ENCODE measurements at regions not wholly inside any gene's neighbourhood (a gene's known extent, or its start where the extent isn't known, plus 50 kb on each side); places are given as distances from the start of the nearest gene placed in this dataset.

GRCh38 chr12:46942579-46942978 lies 116.8 kb upstream of the SLC38A4 start:
- H3K9me3 ChIP-seq (ENCODE audit: control insufficient read depth in 1 of 2, insufficient read depth in 1 of 2, low read length in 2 of 2) = no peaks in the 10 kb centered on the region
- intact Hi-C loops (cut with DNase I, micrococcal nuclease) = no loop called here
- no peaks in the 10 kb centered on the region for H3K4me1 ChIP-seq (ENCODE audit: insufficient read depth, low read length)
- Mint-ChIP-seq H3K4me3 (no peak overlapping the region), H3K4me1 (ENCODE audit: low read depth) (no peaks in the 10 kb centered on the region), H3K27me3 (no peaks in the 10 kb centered on the region), H3K27ac (no peak overlapping the region), H3K9me3 (no peaks in the 10 kb centered on the region), H3K36me3 (ENCODE audit: low read depth) (no peaks in the 10 kb centered on the region)
- no peak for ATAC-seq (ENCODE audit: poor library complexity)
- DNase-seq = no peak
- CTCF ChIA-PET = no interaction called here
- POLR2A ChIA-PET = no interaction called here
- no peak overlapping the region for H3K27ac ChIP-seq (ENCODE audit: low read depth in 1 of 2, low read length in 2 of 2)
- H3K4me3 ChIP-seq (ENCODE audit: low read length) = no peak overlapping the region
- TF ChIP-seq CTCF (IDR thresholded peaks at IDR 0.05) = no peak
- no peaks in the 10 kb centered on the region for H3K27me3 ChIP-seq (ENCODE audit: control insufficient read depth in 1 of 2, insufficient read depth in 2 of 2, low read length in 2 of 2)
- no peaks in the 10 kb centered on the region for H3K36me3 ChIP-seq (ENCODE audit: insufficient read depth, low read length)

- Histone ChIP-seq H3K27me3 (ENCODE audit: control insufficient read depth in 1 of 2, insufficient read depth in 2 of 2, low read length in 2 of 2) (no peaks in the 10 kb centered on the region), H3K4me1 (ENCODE audit: insufficient read depth, low read length) (no peaks in the 10 kb centered on the region), H3K4me3 (ENCODE audit: low read length) (no peak overlapping the region), H3K36me3 (ENCODE audit: insufficient read depth, low read length) (no peaks in the 10 kb centered on the region), H3K27ac (ENCODE audit: low read depth in 1 of 2, low read length in 2 of 2) (no peak overlapping the region), H3K9me3 (ENCODE audit: control insufficient read depth in 1 of 2, insufficient read depth in 1 of 2, low read length in 2 of 2) (no peaks in the 10 kb centered on the region)
- DNase-seq = no peak
- ChIA-PET POLR2A (no interaction called here), CTCF (no interaction called here)
- Mint-ChIP-seq H3K4me1 (ENCODE audit: low read depth) (no peaks in the 10 kb centered on the region), H3K36me3 (ENCODE audit: low read depth) (no peaks in the 10 kb centered on the region), H3K27ac (no peak overlapping the region), H3K27me3 (no peaks in the 10 kb centered on the region), H3K9me3 (no peaks in the 10 kb centered on the region), H3K4me3 (no peak overlapping the region)
- TF ChIP-seq CTCF (IDR thresholded peaks at IDR 0.05) = no peak
- intact Hi-C loops (cut with DNase I, micrococcal nuclease) = no loop called here
- no peak for ATAC-seq (ENCODE audit: poor library complexity)
Observed at GRCh38 chr12:46944088-46944487, 118.3 kb upstream of the SLC38A4 start.

- intact Hi-C loops (cut with DNase I, micrococcal nuclease) = no loop called here
- Histone ChIP-seq H3K27me3 (ENCODE audit: control insufficient read depth in 1 of 2, insufficient read depth in 2 of 2, low read length in 2 of 2) (no peaks in the 10 kb centered on the region), H3K27ac (ENCODE audit: low read depth in 1 of 2, low read length in 2 of 2) (no peak overlapping the region), H3K4me1 (ENCODE audit: insufficient read depth, low read length) (no peaks in the 10 kb centered on the region), H3K9me3 (ENCODE audit: control insufficient read depth in 1 of 2, insufficient read depth in 1 of 2, low read length in 2 of 2) (no peaks in the 10 kb centered on the region), H3K36me3 (ENCODE audit: insufficient read depth, low read length) (no peaks in the 10 kb centered on the region), H3K4me3 (ENCODE audit: low read length) (no peak overlapping the region)
- Mint-ChIP-seq H3K27ac (no peak overlapping the region), H3K4me1 (ENCODE audit: low read depth) (no peaks in the 10 kb centered on the region), H3K27me3 (no peaks in the 10 kb centered on the region), H3K9me3 (no peaks in the 10 kb centered on the region), H3K36me3 (ENCODE audit: low read depth) (no peaks in the 10 kb centered on the region), H3K4me3 (no peak overlapping the region)
- ATAC-seq (ENCODE audit: poor library complexity) (no peak), DNase-seq (no peak)
- CTCF ChIA-PET = no interaction called here
- POLR2A ChIA-PET = no interaction called here
- no peak for TF ChIP-seq CTCF (IDR thresholded peaks at IDR 0.05)
Observed at GRCh38 chr12:46944771-46945170, 119.0 kb upstream of the SLC38A4 start.

Data from CD4-positive, alpha-beta T cell (primary cell).